HEK293 (cell line): ENCODE measurements at regions not wholly inside any gene's neighbourhood (a gene's known extent, or its start where the extent isn't known, plus 50 kb on each side); places are given as distances from the start of the nearest gene placed in this dataset.

ENCODE experiments used
- FEZF1 ChIP-seq: fragments of 450-650 bp; formaldehyde crosslinking; IDR thresholded peaks from 2 replicates; pipeline ENCODE4 v1.5.1; 2016; ENCODE audit warnings: missing biosample characterization, missing genetic modification characterization
- GLI4 ChIP-seq: fragments of 450-650 bp; formaldehyde crosslinking; IDR thresholded peaks from 2 replicates; pipeline ENCODE4 v1.5.1; 2016; ENCODE audit warnings: missing biosample characterization, missing genetic modification characterization
- TRIM28 ChIP-seq: IDR thresholded peaks from 2 replicates; pipeline ENCODE4 v1.6.1; 2011; ENCODE audit warnings: low read length, control low read depth, borderline replicate concordance
- YY1 ChIP-seq: fragments of 450-650 bp; formaldehyde crosslinking; IDR thresholded peaks from 2 replicates; pipeline ENCODE4 v1.5.1; 2018; ENCODE audit warnings: missing biosample characterization, missing genetic modification characterization
- ZBTB8A ChIP-seq: fragments of 450-650 bp; formaldehyde crosslinking; IDR thresholded peaks from 2 replicates; pipeline ENCODE4 v1.5.1; 2016; ENCODE audit warnings: missing biosample characterization, missing genetic modification characterization
- ZNF302 ChIP-seq: fragments of 450-650 bp; formaldehyde crosslinking; IDR thresholded peaks from 2 replicates; pipeline ENCODE4 v1.5.1; 2016; ENCODE audit warnings: missing biosample characterization, missing genetic modification characterization, low read depth
- ZNF341 ChIP-seq: fragments of 450-650 bp; formaldehyde crosslinking; IDR thresholded peaks from 2 replicates; pipeline ENCODE4; 2016; ENCODE audit warnings: low read depth, missing biosample characterization, missing genetic modification characterization
- ZNF558 ChIP-seq: fragments of 450-650 bp; formaldehyde crosslinking; IDR thresholded peaks from 2 replicates; pipeline ENCODE4 v1.5.1; 2016; ENCODE audit warnings: missing biosample characterization, missing genetic modification characterization
- ZNF670 ChIP-seq: fragments of 450-650 bp; formaldehyde crosslinking; IDR thresholded peaks from 2 replicates; pipeline ENCODE4 v1.5.1; 2016; ENCODE audit warnings: missing biosample characterization, missing genetic modification characterization, low read depth
- TF ChIP-seq, protein P1 (sequence below): fragments of 450-650 bp; formaldehyde crosslinking; IDR thresholded peaks from 2 replicates; pipeline ENCODE4 v1.5.1; 2016; ENCODE audit warnings: missing biosample characterization, missing genetic modification characterization
- TF ChIP-seq, protein P2 (sequence below): fragments of 450-650 bp; formaldehyde crosslinking; IDR thresholded peaks from 2 replicates; pipeline ENCODE4 v1.5.1; 2016; ENCODE audit warnings: missing biosample characterization, missing genetic modification characterization

DNA sequence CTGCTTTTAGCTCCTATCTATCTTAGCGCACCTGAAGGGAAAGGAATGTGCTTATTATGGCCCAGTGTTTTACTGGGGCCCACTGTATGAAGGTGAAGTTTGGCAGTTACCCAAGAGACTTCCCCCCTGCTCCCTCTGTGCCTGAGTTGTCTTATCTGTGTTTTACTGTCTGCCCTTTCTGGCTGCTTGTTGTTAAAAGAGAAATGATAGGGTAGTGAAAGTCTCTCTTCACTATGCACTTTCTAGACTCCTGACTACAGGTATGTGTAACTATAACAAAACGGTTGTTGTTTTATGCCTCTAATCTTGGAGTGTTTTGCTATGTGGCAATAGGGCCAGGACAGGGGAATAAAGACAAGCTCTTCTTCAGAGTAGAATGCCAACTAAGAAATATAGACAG lies 326.9 kb downstream of the KIF20B start:
- TF ChIP-seq ZBTB8A (tag by site-specific recombination) (no peak), GLI4 (tag by site-specific recombination) (no peak), FEZF1 (tag by site-specific recombination) (no peak), ZNF558 (no peak), ZNF670 (no peak), ZNF341 (tag by site-specific recombination) (no peak), YY1 (tag by site-specific recombination) (no peak), ZNF302 (tag by site-specific recombination) (no peak), TRIM28 (no peak)
- TF ChIP-seq, protein P1, sequence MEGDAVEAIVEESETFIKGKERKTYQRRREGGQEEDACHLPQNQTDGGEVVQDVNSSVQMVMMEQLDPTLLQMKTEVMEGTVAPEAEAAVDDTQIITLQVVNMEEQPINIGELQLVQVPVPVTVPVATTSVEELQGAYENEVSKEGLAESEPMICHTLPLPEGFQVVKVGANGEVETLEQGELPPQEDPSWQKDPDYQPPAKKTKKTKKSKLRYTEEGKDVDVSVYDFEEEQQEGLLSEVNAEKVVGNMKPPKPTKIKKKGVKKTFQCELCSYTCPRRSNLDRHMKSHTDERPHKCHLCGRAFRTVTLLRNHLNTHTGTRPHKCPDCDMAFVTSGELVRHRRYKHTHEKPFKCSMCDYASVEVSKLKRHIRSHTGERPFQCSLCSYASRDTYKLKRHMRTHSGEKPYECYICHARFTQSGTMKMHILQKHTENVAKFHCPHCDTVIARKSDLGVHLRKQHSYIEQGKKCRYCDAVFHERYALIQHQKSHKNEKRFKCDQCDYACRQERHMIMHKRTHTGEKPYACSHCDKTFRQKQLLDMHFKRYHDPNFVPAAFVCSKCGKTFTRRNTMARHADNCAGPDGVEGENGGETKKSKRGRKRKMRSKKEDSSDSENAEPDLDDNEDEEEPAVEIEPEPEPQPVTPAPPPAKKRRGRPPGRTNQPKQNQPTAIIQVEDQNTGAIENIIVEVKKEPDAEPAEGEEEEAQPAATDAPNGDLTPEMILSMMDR (tag by site-specific recombination): no peak
- TF ChIP-seq, protein P2, sequence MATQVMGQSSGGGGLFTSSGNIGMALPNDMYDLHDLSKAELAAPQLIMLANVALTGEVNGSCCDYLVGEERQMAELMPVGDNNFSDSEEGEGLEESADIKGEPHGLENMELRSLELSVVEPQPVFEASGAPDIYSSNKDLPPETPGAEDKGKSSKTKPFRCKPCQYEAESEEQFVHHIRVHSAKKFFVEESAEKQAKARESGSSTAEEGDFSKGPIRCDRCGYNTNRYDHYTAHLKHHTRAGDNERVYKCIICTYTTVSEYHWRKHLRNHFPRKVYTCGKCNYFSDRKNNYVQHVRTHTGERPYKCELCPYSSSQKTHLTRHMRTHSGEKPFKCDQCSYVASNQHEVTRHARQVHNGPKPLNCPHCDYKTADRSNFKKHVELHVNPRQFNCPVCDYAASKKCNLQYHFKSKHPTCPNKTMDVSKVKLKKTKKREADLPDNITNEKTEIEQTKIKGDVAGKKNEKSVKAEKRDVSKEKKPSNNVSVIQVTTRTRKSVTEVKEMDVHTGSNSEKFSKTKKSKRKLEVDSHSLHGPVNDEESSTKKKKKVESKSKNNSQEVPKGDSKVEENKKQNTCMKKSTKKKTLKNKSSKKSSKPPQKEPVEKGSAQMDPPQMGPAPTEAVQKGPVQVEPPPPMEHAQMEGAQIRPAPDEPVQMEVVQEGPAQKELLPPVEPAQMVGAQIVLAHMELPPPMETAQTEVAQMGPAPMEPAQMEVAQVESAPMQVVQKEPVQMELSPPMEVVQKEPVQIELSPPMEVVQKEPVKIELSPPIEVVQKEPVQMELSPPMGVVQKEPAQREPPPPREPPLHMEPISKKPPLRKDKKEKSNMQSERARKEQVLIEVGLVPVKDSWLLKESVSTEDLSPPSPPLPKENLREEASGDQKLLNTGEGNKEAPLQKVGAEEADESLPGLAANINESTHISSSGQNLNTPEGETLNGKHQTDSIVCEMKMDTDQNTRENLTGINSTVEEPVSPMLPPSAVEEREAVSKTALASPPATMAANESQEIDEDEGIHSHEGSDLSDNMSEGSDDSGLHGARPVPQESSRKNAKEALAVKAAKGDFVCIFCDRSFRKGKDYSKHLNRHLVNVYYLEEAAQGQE: no peak
